ENCODE measurements at regions not wholly inside any gene's neighbourhood (a gene's known extent, or its start where the extent isn't known, plus 50 kb on each side); places are given as distances from the start of the nearest gene placed in this dataset.
"Not testable (repeated sequence)": the region's sequence is repeated elsewhere in the genome, so short reads cannot be mapped to it uniquely, and the experiment has no call there.

DNA sequence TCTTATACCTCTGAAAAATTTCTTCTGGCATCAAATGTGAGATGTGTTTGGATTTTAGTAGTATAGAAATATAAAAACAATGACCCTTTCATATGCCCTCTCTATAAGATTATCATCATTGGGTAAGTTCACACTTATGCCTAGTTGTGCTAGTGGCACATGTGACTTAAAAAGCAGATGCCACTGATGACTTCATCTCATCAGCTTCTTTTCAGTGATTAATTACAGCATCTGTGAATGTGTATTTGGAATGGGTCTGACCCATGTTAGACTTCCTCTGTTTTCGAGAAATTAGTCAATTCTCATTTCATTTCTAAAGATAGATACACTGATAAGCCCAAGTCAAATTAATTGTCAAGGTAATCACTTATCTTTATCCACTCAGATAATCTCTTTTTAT lies 698.7 kb downstream of the GABRG1 start:
- Histone ChIP-seq H3K27ac (no peak overlapping the region), H3K4me1 (no peaks in the 10 kb centered on the region), H3K27me3 (no peaks in the 10 kb centered on the region), H3K4me3 (replicated peaks in 1 of 3) (no peak overlapping the region), H3K36me3 (no peaks in the 10 kb centered on the region), H3K9me3 (no peaks in the 10 kb centered on the region)
- intact Hi-C loops (cut with DNase I) = no loop called here
- DNase-seq = no peak
- 71 to 75% methylated on average over 1 of the region's 1 CpG for WGBS, 2 donors
- TF ChIP-seq, protein P1, sequence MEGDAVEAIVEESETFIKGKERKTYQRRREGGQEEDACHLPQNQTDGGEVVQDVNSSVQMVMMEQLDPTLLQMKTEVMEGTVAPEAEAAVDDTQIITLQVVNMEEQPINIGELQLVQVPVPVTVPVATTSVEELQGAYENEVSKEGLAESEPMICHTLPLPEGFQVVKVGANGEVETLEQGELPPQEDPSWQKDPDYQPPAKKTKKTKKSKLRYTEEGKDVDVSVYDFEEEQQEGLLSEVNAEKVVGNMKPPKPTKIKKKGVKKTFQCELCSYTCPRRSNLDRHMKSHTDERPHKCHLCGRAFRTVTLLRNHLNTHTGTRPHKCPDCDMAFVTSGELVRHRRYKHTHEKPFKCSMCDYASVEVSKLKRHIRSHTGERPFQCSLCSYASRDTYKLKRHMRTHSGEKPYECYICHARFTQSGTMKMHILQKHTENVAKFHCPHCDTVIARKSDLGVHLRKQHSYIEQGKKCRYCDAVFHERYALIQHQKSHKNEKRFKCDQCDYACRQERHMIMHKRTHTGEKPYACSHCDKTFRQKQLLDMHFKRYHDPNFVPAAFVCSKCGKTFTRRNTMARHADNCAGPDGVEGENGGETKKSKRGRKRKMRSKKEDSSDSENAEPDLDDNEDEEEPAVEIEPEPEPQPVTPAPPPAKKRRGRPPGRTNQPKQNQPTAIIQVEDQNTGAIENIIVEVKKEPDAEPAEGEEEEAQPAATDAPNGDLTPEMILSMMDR (IDR thresholded peaks at IDR 0.05) = no peak
- no peak for TF ChIP-seq POLR2A (IDR thresholded peaks at IDR 0.05)

DNA sequence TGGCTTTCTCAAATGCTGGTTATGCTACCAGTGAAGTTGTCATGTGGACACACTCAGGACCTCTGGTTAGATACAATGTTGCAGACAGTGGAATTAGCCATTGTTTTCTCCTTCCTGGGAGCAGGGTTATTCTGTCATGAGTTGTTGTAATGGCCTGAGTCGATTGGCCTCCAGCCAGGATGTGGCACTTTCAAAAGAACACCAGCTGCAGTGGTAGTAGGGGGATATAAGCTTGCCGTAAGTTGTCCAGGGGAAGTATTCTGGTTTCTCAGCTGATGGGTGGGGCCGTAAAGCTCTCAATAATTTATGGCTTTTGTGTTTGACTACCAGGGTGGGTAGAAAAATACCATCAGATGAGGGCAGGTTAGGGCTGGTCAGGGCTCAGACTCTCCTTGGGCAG lies 697.5 kb upstream of the GNPDA2 start:
- WGBS, 2 donors = 83 to 85% methylated on average over 3 of the region's 3 CpGs
- H3K27ac ChIP-seq = no peak overlapping the region
- no peaks in the 10 kb centered on the region for H3K27me3 ChIP-seq
- H3K4me1 ChIP-seq = no peaks in the 10 kb centered on the region
- TF ChIP-seq, protein P1 (IDR thresholded peaks at IDR 0.05) = no peak
- TF ChIP-seq POLR2A (IDR thresholded peaks at IDR 0.05) = no peak
- DNase-seq = no peak
- intact Hi-C loops (cut with DNase I) = no loop called here
- no peak overlapping the region for H3K4me3 ChIP-seq (replicated peaks in 1 of 3)
- no peaks in the 10 kb centered on the region for H3K36me3 ChIP-seq
- H3K9me3 ChIP-seq = no peaks in the 10 kb centered on the region

DNA sequence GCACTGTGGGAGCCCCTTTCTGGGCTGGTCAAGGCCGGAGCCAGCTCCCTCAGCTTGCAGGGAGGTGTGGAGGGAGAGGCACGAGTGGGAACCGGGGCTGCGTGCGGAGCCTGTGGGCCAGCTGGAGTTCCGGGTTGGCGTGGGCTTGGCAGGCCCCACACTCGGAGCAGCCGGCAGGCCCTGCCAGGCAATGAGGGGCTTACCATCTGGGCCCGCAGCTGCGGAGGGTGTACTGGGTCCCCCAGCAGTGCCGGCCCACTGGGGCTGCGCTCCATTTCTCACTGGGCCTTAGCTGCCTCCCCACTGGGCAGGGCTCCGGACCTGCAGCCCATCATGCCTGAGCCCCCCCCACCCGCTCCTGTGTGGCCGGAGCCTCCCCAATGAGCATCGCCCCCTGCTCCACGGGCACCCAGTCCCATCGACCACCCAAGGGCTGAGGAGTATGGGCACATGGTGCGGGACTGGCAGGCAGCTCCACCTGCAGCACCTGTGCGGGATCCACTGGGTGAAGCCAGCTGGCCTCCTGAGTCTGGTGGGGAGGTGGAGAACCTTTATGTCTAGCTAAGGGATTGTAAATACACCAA lies 693.8 kb upstream of the GNPDA2 start:
- H3K9me3 ChIP-seq; H3K36me3 ChIP-seq; H3K4me1 ChIP-seq; intact Hi-C loops (cut with DNase I); H3K4me3 ChIP-seq (replicated peaks in 1 of 3); H3K27ac ChIP-seq; DNase-seq; H3K27me3 ChIP-seq: not testable (repeated sequence)
- WGBS, 2 donors = 92 to 94% methylated on average over 5 to 20 of the region's 21 CpGs

DNA sequence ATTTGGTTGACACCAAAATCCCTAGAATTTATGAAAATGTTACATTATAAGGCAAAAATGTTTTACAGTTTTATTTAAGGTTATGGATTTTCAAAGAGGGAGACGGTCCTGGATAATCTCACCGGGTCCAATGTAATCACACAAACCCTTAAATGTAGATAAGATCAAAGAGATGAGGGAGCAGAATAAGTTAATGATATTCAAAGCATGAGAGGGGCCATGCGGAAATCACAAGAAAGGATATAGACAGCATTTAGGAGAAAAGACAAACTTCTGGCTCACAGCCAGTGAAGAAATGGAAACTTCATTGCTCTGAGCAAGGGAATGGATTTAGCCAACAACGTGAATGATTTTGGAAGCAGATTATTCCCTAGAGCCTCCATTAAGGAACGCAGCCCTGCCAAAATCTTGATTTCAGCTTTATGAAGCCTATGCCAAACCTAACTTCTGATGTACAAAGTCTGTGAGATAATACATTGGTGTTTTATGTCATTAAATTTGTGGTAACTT lies 684.4 kb upstream of the GNPDA2 start:
- intact Hi-C loops (cut with DNase I) = no loop called here
- WGBS, 2 donors = 63 to 73% methylated on average over 5 of the region's 5 CpGs
- Histone ChIP-seq H3K27ac (no peak overlapping the region), H3K36me3 (no peaks in the 10 kb centered on the region), H3K4me1 (no peaks in the 10 kb centered on the region), H3K4me3 (replicated peaks in 1 of 3) (no peak overlapping the region), H3K9me3 (no peaks in the 10 kb centered on the region), H3K27me3 (no peaks in the 10 kb centered on the region)
- TF ChIP-seq, protein P1 (IDR thresholded peaks at IDR 0.05) = no peak
- no peak for TF ChIP-seq POLR2A (IDR thresholded peaks at IDR 0.05)
- no peak for DNase-seq

DNA sequence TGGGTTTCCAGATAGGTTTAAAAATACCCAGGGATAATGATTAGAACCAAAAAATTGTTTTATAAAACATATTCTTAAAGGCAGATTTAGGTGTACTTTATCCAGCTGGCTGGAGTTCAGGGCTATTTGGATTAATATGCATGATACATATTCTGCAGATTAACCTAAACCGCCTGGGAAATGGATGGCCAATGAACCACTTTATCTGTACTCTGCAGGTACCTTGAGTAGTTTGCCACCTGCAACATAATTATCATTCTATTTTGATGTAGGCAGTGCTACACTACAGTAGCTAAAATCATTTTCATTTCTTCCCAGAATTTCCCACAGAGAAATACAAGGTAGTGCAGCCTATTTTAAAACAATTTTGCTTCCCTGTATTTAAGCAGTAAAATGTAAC lies 683.2 kb upstream of the GNPDA2 start:
- no peaks in the 10 kb centered on the region for H3K36me3 ChIP-seq
- no peaks in the 10 kb centered on the region for H3K9me3 ChIP-seq
- intact Hi-C loops (cut with DNase I) = no loop called here
- H3K27ac ChIP-seq = no peak overlapping the region
- no peak for DNase-seq
- no peak for TF ChIP-seq POLR2A (IDR thresholded peaks at IDR 0.05)
- TF ChIP-seq, protein P1 (IDR thresholded peaks at IDR 0.05) = no peak
- H3K27me3 ChIP-seq = no peaks in the 10 kb centered on the region
- WGBS, 2 donors = 81 to 93% methylated on average over 1 of the region's 1 CpG
- no peaks in the 10 kb centered on the region for H3K4me1 ChIP-seq
- H3K4me3 ChIP-seq (replicated peaks in 1 of 3) = no peak overlapping the region
